GM10266 (cell line): ENCODE measurements at regions not wholly inside any gene's neighbourhood (a gene's known extent, or its start where the extent isn't known, plus 50 kb on each side); places are given as distances from the start of the nearest gene placed in this dataset.

Source experiments
- DNase-seq: peaks from one replicate; pipeline ENCODE4 v3.0.0; 2012; ENCODE audit errors: extremely low spot score
- CTCF ChIP-seq: IDR thresholded peaks from 2 replicates; pipeline ENCODE4 v1.5.1; 2012; ENCODE audit warnings: mild to moderate bottlenecking, low read depth; ENCODE audit not compliant: control insufficient read depth, insufficient read depth; ENCODE audit errors: missing control alignments

GRCh38 chr17:65381152-65381551, 180.3 kb downstream of the AXIN2 start:
- DNase-seq = no peak
- no peak for TF ChIP-seq CTCF

GRCh38 chr17:65374966-65375365, 186.5 kb downstream of the AXIN2 start:
- DNase-seq = no peak
- TF ChIP-seq CTCF = no peak

GRCh38 chr17:65371702-65372101, 189.7 kb downstream of the AXIN2 start:
- no peak for DNase-seq
- TF ChIP-seq CTCF = no peak

GRCh38 chr17:65370669-65371131, 190.7 kb downstream of the AXIN2 start:
- no peak for TF ChIP-seq CTCF
- no peak for DNase-seq

GRCh38 chr17:65368341-65368740, 193.1 kb downstream of the AXIN2 start:
- TF ChIP-seq CTCF = no peak
- DNase-seq = no peak

GRCh38 chr17:65366102-65366844, 195.2 kb downstream of the AXIN2 start:
- TF ChIP-seq CTCF = no peak
- no peak for DNase-seq

- no peak for TF ChIP-seq CTCF
- DNase-seq = no peak
Observed at GRCh38 chr17:65365169-65365568, 196.3 kb downstream of the AXIN2 start.
